Activated B cell treated with CpG ODN at 0.5 μM for 24 hours (primary cell): ENCODE measurements at regions not wholly inside any gene's neighbourhood (a gene's known extent, or its start where the extent isn't known, plus 50 kb on each side); places are given as distances from the start of the nearest gene placed in this dataset.

ENCODE experiments used
- ATAC-seq: fragments of 200-7000 bp; cut with Tn5 transposase; one replicate; pipeline ENCODE4 v1.10.0; 2021; ENCODE audit warnings: low read depth, mild to moderate bottlenecking, moderate library complexity
- CTCF ChIA-PET: fragments of 350-600 bp; sonication (Branson Sonifier 250); formaldehyde crosslinking; loops from one replicate; lab custom pipeline; 2021; ENCODE audit warnings: antibody characterized with exemption; lab: Charles Lee
- POLR2A ChIA-PET: fragments of 350-600 bp; sonication (Branson Sonifier 250); formaldehyde crosslinking; loops from one replicate; lab custom pipeline; 2021; ENCODE audit warnings: antibody characterized with exemption; lab: Charles Lee
- DNase-seq: peaks from one replicate; pipeline ENCODE4 v3.0.0; 2022
- H3K27ac Mint-ChIP-seq: one replicate; pipeline ENCODE4 v1.8.0; 2020; ENCODE audit warnings: mixed read lengths
- H3K27me3 Mint-ChIP-seq: one replicate; pipeline ENCODE4 v1.8.0; 2021; ENCODE audit warnings: mixed read lengths
- H3K36me3 Mint-ChIP-seq: one replicate; pipeline ENCODE4 v1.8.0; 2021; ENCODE audit warnings: low read depth, mixed read lengths
- H3K4me1 Mint-ChIP-seq: one replicate; pipeline ENCODE4 v1.8.0; 2021; ENCODE audit warnings: mixed read lengths
- H3K4me3 Mint-ChIP-seq: one replicate; pipeline ENCODE4 v1.8.0; 2020; ENCODE audit warnings: mild to moderate bottlenecking, mixed read lengths
- H3K9me3 Mint-ChIP-seq: one replicate; pipeline ENCODE4 v1.8.0; 2020; ENCODE audit warnings: mixed read lengths
- intact Hi-C: fragments of 100-400 bp; cut with micrococcal nuclease; formaldehyde crosslinking; loops from one replicate; pipeline ENCODE4 v1.15.1; 2024
- TF ChIP-seq, protein P1 (sequence below): fragments of 200-600 bp; IDR thresholded peaks from one replicate; pipeline ENCODE4 v1.8.0; 2022; ENCODE audit warnings: antibody characterized with exemption, mild to moderate bottlenecking

DNA sequence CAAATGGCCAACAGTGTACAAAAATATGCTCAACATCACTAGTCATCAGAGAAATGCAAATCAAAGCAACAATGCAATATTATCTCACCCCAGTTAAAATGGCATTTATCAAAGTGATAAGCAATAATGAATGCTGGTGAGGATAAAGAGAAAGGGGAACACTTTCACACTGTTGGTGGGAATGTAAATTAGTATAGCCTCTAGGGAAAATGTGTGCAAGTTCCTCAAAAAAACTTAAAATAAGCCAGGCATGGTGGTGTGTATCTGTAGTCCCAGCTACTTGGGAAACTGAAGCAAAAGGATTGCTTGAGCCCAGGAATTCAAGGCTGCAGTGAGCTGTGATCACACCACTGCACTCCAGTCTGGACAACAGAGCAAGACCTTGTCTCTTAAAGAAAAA lies 572.1 kb downstream of the NLGN4X start:
- intact Hi-C loops, result no loop called here
- CTCF ChIA-PET, result no interaction called here
- H3K27ac Mint-ChIP-seq, result no peak overlapping the region
- H3K4me1 Mint-ChIP-seq, result peaks cover 20% of the 10 kb centered on the region
- ATAC-seq, result peak; percentile 61
- no peaks in the 10 kb centered on the region for H3K36me3 Mint-ChIP-seq
- DNase-seq, result no peak
- POLR2A ChIA-PET, result interaction anchor here (0.8 kb wide), 1 partner anchor 10 kb away, joined by 4 read pairs; no protein-coding TSS in a partner anchor
- H3K9me3 Mint-ChIP-seq, result peaks cover 2% of the 10 kb centered on the region
- H3K27me3 Mint-ChIP-seq, result no peaks in the 10 kb centered on the region
- H3K4me3 Mint-ChIP-seq, result no peak overlapping the region
- TF ChIP-seq, protein P1, sequence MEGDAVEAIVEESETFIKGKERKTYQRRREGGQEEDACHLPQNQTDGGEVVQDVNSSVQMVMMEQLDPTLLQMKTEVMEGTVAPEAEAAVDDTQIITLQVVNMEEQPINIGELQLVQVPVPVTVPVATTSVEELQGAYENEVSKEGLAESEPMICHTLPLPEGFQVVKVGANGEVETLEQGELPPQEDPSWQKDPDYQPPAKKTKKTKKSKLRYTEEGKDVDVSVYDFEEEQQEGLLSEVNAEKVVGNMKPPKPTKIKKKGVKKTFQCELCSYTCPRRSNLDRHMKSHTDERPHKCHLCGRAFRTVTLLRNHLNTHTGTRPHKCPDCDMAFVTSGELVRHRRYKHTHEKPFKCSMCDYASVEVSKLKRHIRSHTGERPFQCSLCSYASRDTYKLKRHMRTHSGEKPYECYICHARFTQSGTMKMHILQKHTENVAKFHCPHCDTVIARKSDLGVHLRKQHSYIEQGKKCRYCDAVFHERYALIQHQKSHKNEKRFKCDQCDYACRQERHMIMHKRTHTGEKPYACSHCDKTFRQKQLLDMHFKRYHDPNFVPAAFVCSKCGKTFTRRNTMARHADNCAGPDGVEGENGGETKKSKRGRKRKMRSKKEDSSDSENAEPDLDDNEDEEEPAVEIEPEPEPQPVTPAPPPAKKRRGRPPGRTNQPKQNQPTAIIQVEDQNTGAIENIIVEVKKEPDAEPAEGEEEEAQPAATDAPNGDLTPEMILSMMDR, result no peak

- intact Hi-C loops, result no loop called here
- ATAC-seq, result no peak
These were observed 577.8 kb downstream of the NLGN4X start for GRCh38 chrX:5650904-5651303.

DNA sequence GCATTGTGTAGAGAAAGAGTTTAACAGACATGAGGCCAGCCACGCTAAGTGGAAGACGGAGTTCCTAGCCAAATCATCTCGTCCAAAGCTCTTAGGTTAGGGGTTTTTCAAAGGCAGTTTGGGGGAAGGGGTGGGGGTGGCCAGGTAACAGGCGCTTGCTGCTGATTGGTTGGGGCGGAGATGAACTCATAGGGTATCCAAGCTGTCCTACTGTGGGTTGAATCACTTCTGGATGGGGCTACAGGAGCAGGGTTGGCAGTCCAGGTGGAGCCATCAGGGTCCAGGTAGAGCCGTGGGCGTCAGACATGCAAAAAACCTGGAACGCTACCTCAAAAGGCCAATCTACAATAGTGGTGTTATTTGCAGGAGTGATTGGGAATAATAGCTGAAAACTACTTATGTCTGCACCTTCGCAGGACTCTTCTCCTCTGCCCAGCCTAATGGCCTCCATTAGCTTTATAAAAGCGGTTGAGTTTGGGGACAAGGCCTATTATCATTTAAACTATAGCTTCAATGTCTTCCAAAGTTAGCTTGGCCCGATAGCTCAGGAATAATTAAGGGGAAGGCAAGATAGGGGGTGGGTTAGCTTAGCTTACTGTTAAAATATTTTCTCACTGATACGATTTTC lies 579.6 kb downstream of the NLGN4X start:
- H3K36me3 Mint-ChIP-seq, result no peaks in the 10 kb centered on the region
- no peak overlapping the region for H3K27ac Mint-ChIP-seq
- CTCF ChIA-PET, result no interaction called here
- TF ChIP-seq, protein P1, result no peak
- no peaks in the 10 kb centered on the region for H3K9me3 Mint-ChIP-seq
- no peak overlapping the region for H3K4me3 Mint-ChIP-seq
- intact Hi-C loops, result no loop called here
- peaks cover 37% of the 10 kb centered on the region for H3K4me1 Mint-ChIP-seq
- DNase-seq, result no peak
- POLR2A ChIA-PET, result no interaction called here
- no peak for ATAC-seq
- H3K27me3 Mint-ChIP-seq, result no peaks in the 10 kb centered on the region

More at GRCh38 chrX:5650904-5651303, 577.8 kb downstream of the NLGN4X start:
- Mint-ChIP-seq H3K27ac (no peak overlapping the region), H3K4me3 (no peak overlapping the region), H3K27me3 (no peaks in the 10 kb centered on the region), H3K36me3 (no peaks in the 10 kb centered on the region), H3K9me3 (peaks cover 2% of the 10 kb centered on the region), H3K4me1 (peaks cover 37% of the 10 kb centered on the region)
- no peak for DNase-seq
- TF ChIP-seq, protein P1, result no peak
- ChIA-PET CTCF (no interaction called here), POLR2A (no interaction called here)

DNA sequence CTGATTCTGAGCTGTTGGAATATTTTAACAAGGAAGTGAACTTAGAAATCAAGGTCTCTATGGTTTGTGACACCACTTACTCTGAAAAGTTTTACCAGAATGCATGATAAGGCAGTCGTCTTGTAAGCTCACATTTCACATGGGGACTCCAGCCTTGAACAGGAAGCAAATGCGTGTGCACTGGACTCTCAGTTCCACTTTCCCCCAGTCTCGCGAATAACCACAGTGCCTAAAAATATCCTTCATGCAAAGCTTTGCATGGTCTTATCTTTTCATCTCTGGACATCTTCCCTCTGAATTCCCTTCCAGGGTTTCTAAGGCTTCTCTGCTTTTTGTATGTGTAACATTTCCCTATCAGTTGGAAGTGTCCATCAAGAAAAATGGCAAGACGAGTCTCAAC lies 581.8 kb downstream of the NLGN4X start:
- ChIA-PET CTCF (no interaction called here), POLR2A (interaction anchor here (0.7 kb wide), 1 partner anchor 10 kb away, joined by 4 read pairs; no protein-coding TSS in a partner anchor)
- H3K36me3 Mint-ChIP-seq, result no peaks in the 10 kb centered on the region
- H3K9me3 Mint-ChIP-seq, result no peaks in the 10 kb centered on the region
- intact Hi-C loops, result no loop called here
- TF ChIP-seq, protein P1, result no peak
- H3K27ac Mint-ChIP-seq, result peak overlapping the region; percentile 18
- DNase-seq (no peak), ATAC-seq (peak; percentile 90)
- H3K4me3 Mint-ChIP-seq, result peak overlapping the region; percentile 48
- H3K27me3 Mint-ChIP-seq, result no peaks in the 10 kb centered on the region
- peaks cover 35% of the 10 kb centered on the region for H3K4me1 Mint-ChIP-seq

DNA sequence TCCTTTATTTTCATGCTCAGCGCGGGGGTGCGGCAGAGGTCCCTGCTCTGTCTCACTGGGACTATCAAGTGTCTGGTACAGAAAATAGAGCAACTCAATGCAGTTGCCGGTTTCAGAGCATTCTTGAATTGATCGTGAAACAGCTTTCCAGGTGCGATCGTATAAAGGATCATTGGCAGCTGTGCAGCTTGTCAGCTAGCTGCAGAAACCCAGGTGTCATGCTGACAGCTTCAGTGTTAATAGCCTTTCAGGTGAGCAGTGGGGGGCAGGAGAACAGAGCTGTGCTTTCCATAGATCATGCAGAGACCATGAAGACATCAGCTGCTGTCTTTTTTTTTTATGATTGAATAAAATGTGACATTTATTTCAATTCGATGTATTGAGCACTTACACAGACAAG lies 583.9 kb downstream of the NLGN4X start:
- no peaks in the 10 kb centered on the region for H3K36me3 Mint-ChIP-seq
- TF ChIP-seq, protein P1, result no peak

More for the DNA sequence above, 583.9 kb downstream of the NLGN4X start:
- ATAC-seq (no peak), DNase-seq (no peak)
- ChIA-PET POLR2A (no interaction called here), CTCF (no interaction called here)
- no peak overlapping the region for H3K27ac Mint-ChIP-seq
- peaks cover 35% of the 10 kb centered on the region for H3K4me1 Mint-ChIP-seq
- H3K4me3 Mint-ChIP-seq, result no peak overlapping the region
- intact Hi-C loops, result no loop called here
- no peaks in the 10 kb centered on the region for H3K27me3 Mint-ChIP-seq
- H3K9me3 Mint-ChIP-seq, result no peaks in the 10 kb centered on the region
